CD4-positive, alpha-beta T cell treated with Interferon gamma for 1 hour (primary cell): ENCODE measurements at regions not wholly inside any gene's neighbourhood (a gene's known extent, or its start where the extent isn't known, plus 50 kb on each side); places are given as distances from the start of the nearest gene placed in this dataset.

ENCODE experiments used
- DNase-seq: peaks from one replicate; pipeline ENCODE4 v3.0.0-alpha.2; 2020

- peak; percentile 48 for DNase-seq
Observed at GRCh38 chr1:96966536-96967138, 245.1 kb downstream of the PTBP2 start.

GRCh38 chr1:96967311-96967710 lies 245.7 kb downstream of the PTBP2 start:
- DNase-seq = no peak

- DNase-seq = no peak
Observed at GRCh38 chr1:96968541-96968940, 247.0 kb downstream of the PTBP2 start.

- DNase-seq = no peak
Observed at GRCh38 chr1:96968983-96969382, 247.4 kb downstream of the PTBP2 start.

GRCh38 chr1:96969656-96970163 lies 248.1 kb downstream of the PTBP2 start:
- DNase-seq = no peak

- no peak for DNase-seq
Observed at GRCh38 chr1:96971439-96971838, 249.9 kb downstream of the PTBP2 start.

GRCh38 chr1:96971849-96972602 lies 250.4 kb downstream of the PTBP2 start:
- DNase-seq = no peak

GRCh38 chr1:96973605-96974004 lies 252.0 kb downstream of the PTBP2 start:
- DNase-seq = no peak

GRCh38 chr1:96978444-96978843 lies 256.9 kb downstream of the PTBP2 start:
- DNase-seq = no peak

GRCh38 chr1:96978901-96979300 lies 257.3 kb downstream of the PTBP2 start:
- no peak for DNase-seq

GRCh38 chr1:96979304-96980268 lies 258.0 kb downstream of the PTBP2 start:
- no peak for DNase-seq

GRCh38 chr1:96980448-96980847 lies 258.9 kb downstream of the PTBP2 start:
- DNase-seq = no peak

- DNase-seq = no peak
Observed at GRCh38 chr1:96981181-96981580, 259.6 kb downstream of the PTBP2 start.

- no peak for DNase-seq
Observed at GRCh38 chr1:96982118-96982517, 260.5 kb downstream of the PTBP2 start.

GRCh38 chr1:96983866-96984265 lies 262.3 kb downstream of the PTBP2 start:
- no peak for DNase-seq

GRCh38 chr1:96987186-96987703 lies 265.7 kb downstream of the PTBP2 start:
- DNase-seq = no peak

- DNase-seq = no peak
Observed at GRCh38 chr1:96989302-96989701, 267.7 kb downstream of the PTBP2 start.

- DNase-seq = no peak
Observed at GRCh38 chr1:96990136-96990535, 268.6 kb downstream of the PTBP2 start.

- no peak for DNase-seq
Observed at GRCh38 chr1:96991261-96991660, 269.7 kb downstream of the PTBP2 start.

GRCh38 chr1:96992871-96993270 lies 271.3 kb downstream of the PTBP2 start:
- no peak for DNase-seq

- no peak for DNase-seq
Observed at GRCh38 chr1:96995351-96995750, 273.8 kb downstream of the PTBP2 start.

GRCh38 chr1:96996001-96996400 lies 274.4 kb downstream of the PTBP2 start:
- no peak for DNase-seq

- DNase-seq = no peak
Observed at GRCh38 chr1:96997717-96998116, 276.1 kb downstream of the PTBP2 start.
